IMR-90 (cell line): ENCODE measurements at regions not wholly inside any gene's neighbourhood (a gene's known extent, or its start where the extent isn't known, plus 50 kb on each side); places are given as distances from the start of the nearest gene placed in this dataset.

ENCODE experiments used
- ATAC-seq: fragments of 200-7000 bp; cut with Tn5 transposase; 2 replicates; pipeline ENCODE4 v1.9.1; 2020; ENCODE audit warnings: low read depth, mild to moderate bottlenecking, moderate library complexity
- BruUV-seq: library from RNA; stranded (reverse); fragments of 400-500 nt; replicated peaks from 2 replicates; lab custom pipeline; 2021; lab: Mats Ljungman, UMichigan
- CTCF ChIA-PET: fragments of 300-600 bp; formaldehyde crosslinking; extraction: SDS; loops from one replicate; lab custom pipeline; 2021; ENCODE audit warnings: antibody characterized with exemption; lab: Yijun Ruan, JAX
- POLR2A ChIA-PET: fragments of 300-600 bp; sonication (Branson Sonifier 250); formaldehyde crosslinking; loops from one replicate; lab custom pipeline; 2022; ENCODE audit warnings: antibody characterized with exemption; ENCODE audit not compliant: unreplicated experiment; lab: Charles Lee
- DNase-seq: peaks from one replicate; pipeline ENCODE4 v3.0.0; 2013
- H2AFZ ChIP-seq: replicated peaks from 2 replicates; pipeline ENCODE3; 2013; ENCODE audit warnings: low read length, mild to moderate bottlenecking; ENCODE audit not compliant: poor library complexity
- H2AK5ac ChIP-seq: 2 replicates; pipeline ENCODE4 v1.6.1; 2013; ENCODE audit warnings: low read depth, low read length, inconsistent platforms
- H2AK9ac ChIP-seq: replicated peaks from 2 replicates; pipeline ENCODE3; 2013; ENCODE audit warnings: mild to moderate bottlenecking, low read depth, low read length, moderate library complexity; ENCODE audit not compliant: poor library complexity
- H2BK120ac ChIP-seq: 2 replicates; pipeline ENCODE4 v1.6.1; 2013; ENCODE audit warnings: low read depth, low read length, inconsistent platforms
- H2BK15ac ChIP-seq: 3 replicates; pipeline ENCODE4 v1.6.1; 2013; ENCODE audit warnings: low read depth, low read length, inconsistent platforms
- H2BK20ac ChIP-seq: 2 replicates; pipeline ENCODE4 v1.6.1; 2013; ENCODE audit warnings: low read depth, mild to moderate bottlenecking, inconsistent platforms, low read length, moderate library complexity
- H2BK5ac ChIP-seq: 2 replicates; pipeline ENCODE4 v1.6.1; 2013; ENCODE audit warnings: mild to moderate bottlenecking, low read depth, low read length, inconsistent platforms; ENCODE audit not compliant: poor library complexity, severe bottlenecking
- H3K14ac ChIP-seq: replicated peaks from 2 replicates; pipeline ENCODE4 v1.6.1; 2013; ENCODE audit warnings: low read depth, low read length, inconsistent platforms
- H3K18ac ChIP-seq: 2 replicates; pipeline ENCODE4 v1.6.1; 2013; ENCODE audit warnings: low read depth, low read length, control low read depth
- H3K23ac ChIP-seq: 2 replicates; pipeline ENCODE4 v1.6.1; 2013; ENCODE audit warnings: low read depth, low read length, inconsistent platforms
- H3K27ac ChIP-seq: 2 replicates; pipeline ENCODE4 v1.5.1; 2013; ENCODE audit warnings: mild to moderate bottlenecking, control low read depth, low read length; ENCODE audit not compliant: insufficient read depth
- H3K27me3 ChIP-seq: 2 replicates; pipeline ENCODE4 v1.6.1; 2013; ENCODE audit warnings: low read length; ENCODE audit not compliant: control insufficient read depth, insufficient read depth
- H3K36me3 ChIP-seq: 2 replicates; pipeline ENCODE4 v1.6.1; 2013; ENCODE audit warnings: low read length, mixed read lengths; ENCODE audit not compliant: control insufficient read depth, insufficient read depth
- H3K4ac ChIP-seq: 2 replicates; pipeline ENCODE4 v1.6.1; 2013; ENCODE audit warnings: low read depth, low read length, inconsistent platforms
- H3K4me1 ChIP-seq: 2 replicates; pipeline ENCODE4 v1.6.1; 2013; ENCODE audit warnings: low read length, mixed read lengths; ENCODE audit not compliant: control insufficient read depth, insufficient read depth
- H3K4me2 ChIP-seq: 2 replicates; pipeline ENCODE4 v1.6.1; 2013; ENCODE audit warnings: low read depth, mild to moderate bottlenecking, control low read depth, low read length, moderate library complexity
- H3K4me3 ChIP-seq: 2 replicates; pipeline ENCODE4 v1.5.1; 2013; ENCODE audit warnings: low read depth, mild to moderate bottlenecking, control low read depth, low read length, moderate library complexity; ENCODE audit not compliant: insufficient read depth
- H3K56ac ChIP-seq: 2 replicates; pipeline ENCODE4 v1.6.1; 2013; ENCODE audit warnings: low read length, inconsistent platforms; ENCODE audit not compliant: insufficient read depth; ENCODE audit errors: extremely low read depth
- H3K79me1 ChIP-seq, 2 experiments: 2 replicates each; pipeline ENCODE4 v1.6.1; 2013; ENCODE audit warnings: low read length in 2 of 2, inconsistent platforms in 1 of 2, low read depth in 1 of 2
- H3K9ac ChIP-seq: 2 replicates; pipeline ENCODE4 v1.6.1; 2013; ENCODE audit warnings: low read depth, low read length, control low read depth
- H3K9me1 ChIP-seq: 2 replicates; pipeline ENCODE4 v1.6.1; 2013; ENCODE audit warnings: low read length, inconsistent platforms; ENCODE audit not compliant: insufficient read depth
- H3K9me3 ChIP-seq: 2 replicates; pipeline ENCODE4 v1.6.1; 2013; ENCODE audit warnings: low read length; ENCODE audit not compliant: control insufficient read depth, insufficient read depth
- H4K20me1 ChIP-seq: 2 replicates; pipeline ENCODE4 v1.6.1; 2013; ENCODE audit warnings: low read length, inconsistent platforms; ENCODE audit not compliant: insufficient read depth
- H4K5ac ChIP-seq: 2 replicates; pipeline ENCODE4 v1.6.1; 2013; ENCODE audit warnings: mild to moderate bottlenecking, low read depth, low read length, control low read depth
- H4K8ac ChIP-seq, 2 experiments: 2 replicates each; pipeline ENCODE4 v1.6.1; 2013; ENCODE audit warnings: low read depth in 2 of 2, low read length in 2 of 2, control low read depth in 1 of 2, inconsistent platforms in 1 of 2
- H4K91ac ChIP-seq: 2 replicates; pipeline ENCODE4 v1.6.1; 2013; ENCODE audit warnings: low read depth, low read length, inconsistent platforms; ENCODE audit not compliant: insufficient read depth
- BHLHE40 ChIP-seq: fragments of 150-350 bp; IDR thresholded peaks from 2 replicates; pipeline ENCODE4 v1.6.1; 2016; ENCODE audit warnings: mild to moderate bottlenecking, low read depth, low read length
- CEBPB ChIP-seq: IDR thresholded peaks from 2 replicates; pipeline ENCODE4 v1.6.1; 2012; ENCODE audit warnings: low read depth, low read length, improper control_type of control experiment
- CHD1 ChIP-seq: IDR thresholded peaks from 2 replicates; pipeline ENCODE4 v1.6.1; 2012; ENCODE audit warnings: low read depth, low read length, improper control_type of control experiment
- FOS ChIP-seq: fragments of 150-350 bp; IDR thresholded peaks from 2 replicates; pipeline ENCODE4 v1.6.1; 2016; ENCODE audit warnings: low read depth, low read length
- MAFK ChIP-seq: IDR thresholded peaks from 2 replicates; pipeline ENCODE4 v1.6.1; 2012; ENCODE audit warnings: low read depth, low read length, improper control_type of control experiment
- MAZ ChIP-seq: IDR thresholded peaks from 2 replicates; pipeline ENCODE4 v1.6.1; 2012; ENCODE audit warnings: low read depth, mild to moderate bottlenecking, low read length, improper control_type of control experiment, moderate library complexity, borderline replicate concordance
- MXI1 ChIP-seq: IDR thresholded peaks from 2 replicates; pipeline ENCODE4 v1.6.1; 2012; ENCODE audit warnings: low read depth, mild to moderate bottlenecking, low read length, moderate library complexity, borderline replicate concordance
- NFE2L2 ChIP-seq: fragments of 150-350 bp; IDR thresholded peaks from 2 replicates; pipeline ENCODE4 v1.6.1; 2016; ENCODE audit warnings: low read depth, mild to moderate bottlenecking, low read length
- POLR2A ChIP-seq: IDR thresholded peaks from 2 replicates; pipeline ENCODE4 v1.6.1; 2012; ENCODE audit warnings: mild to moderate bottlenecking, low read depth, low read length
- RAD21 ChIP-seq: IDR thresholded peaks from 2 replicates; pipeline ENCODE4 v1.6.1; 2012; ENCODE audit warnings: low read length, improper control_type of control experiment
- RCOR1 ChIP-seq: IDR thresholded peaks from 2 replicates; pipeline ENCODE4 v1.6.1; 2012; ENCODE audit warnings: mild to moderate bottlenecking, low read length, improper control_type of control experiment; ENCODE audit not compliant: insufficient replicate concordance
- RFX5 ChIP-seq: IDR thresholded peaks from 2 replicates; pipeline ENCODE4 v1.8.0; 2012; ENCODE audit warnings: low read depth, mild to moderate bottlenecking, low read length, moderate library complexity
- SMC3 ChIP-seq: fragments of 150-350 bp; IDR thresholded peaks from 2 replicates; pipeline ENCODE4 v1.6.1; 2016; ENCODE audit warnings: low read depth, mild to moderate bottlenecking, antibody characterized with exemption, low read length, moderate library complexity
- WGBS, 2 experiments: methylation state at CpG; one replicate each; pipeline versions ENCODE4 v1.1.5 to v1.1.7; 2013; ENCODE audit warnings: missing lambda C conversion rate in 2 of 2; ENCODE audit not compliant: insufficient read length in 1 of 2; ENCODE audit errors: extremely low coverage in 2 of 2; 5-methylcytosine and 5-hydroxymethylcytosine counted together
- dilution Hi-C: fragments of 300-500 bp; cut with HindIII; formaldehyde crosslinking; loops from one replicate; pipeline ENCODE4 v1.14.3; 2018; ENCODE audit warnings: low sequenced_read_pairs; ENCODE audit not compliant: unreplicated experiment
- in situ Hi-C: fragments of 300-500 bp; cut with MboI; formaldehyde crosslinking; loops from 3 replicates; pipeline ENCODE4 v1.14.3; 2019; ENCODE audit warnings: low sequenced_read_pairs, inconsistent platforms, mixed read lengths
- intact Hi-C: fragments of 100-400 bp; cut with micrococcal nuclease; formaldehyde crosslinking; loops from 2 replicates; pipeline ENCODE4 v1.10.0; 2022
- TF ChIP-seq, protein P1 (sequence below): conservative IDR thresholded peaks from 2 replicates; pipeline ENCODE4 v1.5.1; 2012; ENCODE audit warnings: mild to moderate bottlenecking, low read depth, low read length, improper control_type of control experiment
- TF ChIP-seq, protein P2 (sequence below): fragments of 150-350 bp; IDR thresholded peaks from 2 replicates; pipeline ENCODE4 v1.6.1; 2017; ENCODE audit warnings: mild to moderate bottlenecking, antibody characterized with exemption, low read length, low read depth
- TF ChIP-seq, protein P3 (sequence below): fragments of 150-350 bp; IDR thresholded peaks from 2 replicates; pipeline ENCODE4 v1.6.1; 2016; ENCODE audit warnings: low read depth, mild to moderate bottlenecking, low read length, moderate library complexity, borderline replicate concordance

DNA sequence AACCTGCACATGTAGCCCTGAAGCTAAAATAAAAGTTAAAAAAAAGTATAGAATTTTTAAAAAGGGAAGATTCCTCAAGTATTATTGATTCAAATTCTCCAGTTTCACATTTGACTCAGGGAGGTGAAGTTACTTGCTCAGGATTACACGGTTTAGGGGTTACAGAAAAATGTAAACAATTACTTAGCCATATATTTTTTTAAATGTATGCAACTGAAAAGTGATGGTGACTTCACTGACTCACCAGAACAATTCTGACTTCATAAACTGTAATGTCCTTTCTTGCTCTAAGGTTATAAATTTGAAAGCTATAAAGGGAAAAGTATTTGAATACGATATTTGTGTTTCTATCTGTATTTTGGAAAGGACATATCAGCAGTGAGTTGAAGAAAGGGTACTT is 371.2 kb downstream of the SPRY1 start:
- in situ Hi-C loops = no loop called here
- Histone ChIP-seq H2BK15ac (peak overlapping the region; percentile 99; the same call in 1 of the 3 replicates), H3K79me1 (no peaks in the 10 kb centered on the region), H3K23ac (no peak overlapping the region; the same call in 1 of the 2 replicates), H2BK5ac (peak overlapping the region; percentile 95), H2AFZ (no peak overlapping the region), H4K91ac (peak overlapping the region; percentile 89), H3K4me2 (peak overlapping the region; percentile 78; the same call in 1 of the 2 replicates), H3K9me1 (no peaks in the 10 kb centered on the region; the same call in 1 of the 2 replicates), H3K4me3 (no peak overlapping the region), H4K20me1 (no peaks in the 10 kb centered on the region), H3K56ac (no peak overlapping the region), H2AK5ac (no peak overlapping the region), H3K18ac (peak overlapping the region; percentile 97), H3K36me3 (no peaks in the 10 kb centered on the region), H3K27ac (peak overlapping the region; percentile 89; the same call in 1 of the 2 replicates), H3K9ac (peak overlapping the region; percentile 36; the same call in 1 of the 2 replicates), H2BK120ac (peak overlapping the region; percentile 88), H3K14ac (no peak overlapping the region), H3K9me3 (no peaks in the 10 kb centered on the region), H3K4ac (peak overlapping the region; percentile 24; the same call in 1 of the 2 replicates), H3K27me3 (no peaks in the 10 kb centered on the region), H4K8ac (peak overlapping the region; percentile 61 to 79), H4K5ac (peak overlapping the region; percentile 92; the same call in 1 of the 2 replicates), H3K4me1 (peaks cover 3% of the 10 kb centered on the region), H2BK20ac (peak overlapping the region; percentile 81), H2AK9ac (no peak overlapping the region)
- dilution Hi-C loops = no loop called here
- no peak for TF ChIP-seq MXI1
- TF ChIP-seq RCOR1 = no peak
- TF ChIP-seq FOS = no peak
- no peak for TF ChIP-seq MAZ
- TF ChIP-seq POLR2A = no peak
- no peak for TF ChIP-seq CHD1
- TF ChIP-seq, protein P1, sequence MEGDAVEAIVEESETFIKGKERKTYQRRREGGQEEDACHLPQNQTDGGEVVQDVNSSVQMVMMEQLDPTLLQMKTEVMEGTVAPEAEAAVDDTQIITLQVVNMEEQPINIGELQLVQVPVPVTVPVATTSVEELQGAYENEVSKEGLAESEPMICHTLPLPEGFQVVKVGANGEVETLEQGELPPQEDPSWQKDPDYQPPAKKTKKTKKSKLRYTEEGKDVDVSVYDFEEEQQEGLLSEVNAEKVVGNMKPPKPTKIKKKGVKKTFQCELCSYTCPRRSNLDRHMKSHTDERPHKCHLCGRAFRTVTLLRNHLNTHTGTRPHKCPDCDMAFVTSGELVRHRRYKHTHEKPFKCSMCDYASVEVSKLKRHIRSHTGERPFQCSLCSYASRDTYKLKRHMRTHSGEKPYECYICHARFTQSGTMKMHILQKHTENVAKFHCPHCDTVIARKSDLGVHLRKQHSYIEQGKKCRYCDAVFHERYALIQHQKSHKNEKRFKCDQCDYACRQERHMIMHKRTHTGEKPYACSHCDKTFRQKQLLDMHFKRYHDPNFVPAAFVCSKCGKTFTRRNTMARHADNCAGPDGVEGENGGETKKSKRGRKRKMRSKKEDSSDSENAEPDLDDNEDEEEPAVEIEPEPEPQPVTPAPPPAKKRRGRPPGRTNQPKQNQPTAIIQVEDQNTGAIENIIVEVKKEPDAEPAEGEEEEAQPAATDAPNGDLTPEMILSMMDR = no peak
- TF ChIP-seq, protein P2, sequence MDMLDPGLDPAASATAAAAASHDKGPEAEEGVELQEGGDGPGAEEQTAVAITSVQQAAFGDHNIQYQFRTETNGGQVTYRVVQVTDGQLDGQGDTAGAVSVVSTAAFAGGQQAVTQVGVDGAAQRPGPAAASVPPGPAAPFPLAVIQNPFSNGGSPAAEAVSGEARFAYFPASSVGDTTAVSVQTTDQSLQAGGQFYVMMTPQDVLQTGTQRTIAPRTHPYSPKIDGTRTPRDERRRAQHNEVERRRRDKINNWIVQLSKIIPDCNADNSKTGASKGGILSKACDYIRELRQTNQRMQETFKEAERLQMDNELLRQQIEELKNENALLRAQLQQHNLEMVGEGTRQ = no peak
- no peak for TF ChIP-seq SMC3
- TF ChIP-seq RAD21 = no peak
- TF ChIP-seq RFX5 = no peak
- no peak for TF ChIP-seq CEBPB
- TF ChIP-seq, protein P3, sequence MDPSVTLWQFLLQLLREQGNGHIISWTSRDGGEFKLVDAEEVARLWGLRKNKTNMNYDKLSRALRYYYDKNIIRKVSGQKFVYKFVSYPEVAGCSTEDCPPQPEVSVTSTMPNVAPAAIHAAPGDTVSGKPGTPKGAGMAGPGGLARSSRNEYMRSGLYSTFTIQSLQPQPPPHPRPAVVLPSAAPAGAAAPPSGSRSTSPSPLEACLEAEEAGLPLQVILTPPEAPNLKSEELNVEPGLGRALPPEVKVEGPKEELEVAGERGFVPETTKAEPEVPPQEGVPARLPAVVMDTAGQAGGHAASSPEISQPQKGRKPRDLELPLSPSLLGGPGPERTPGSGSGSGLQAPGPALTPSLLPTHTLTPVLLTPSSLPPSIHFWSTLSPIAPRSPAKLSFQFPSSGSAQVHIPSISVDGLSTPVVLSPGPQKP = no peak
- TF ChIP-seq BHLHE40 = no peak
- no peak for TF ChIP-seq MAFK
- TF ChIP-seq NFE2L2 = no peak
- intact Hi-C loops = no loop called here
- CTCF ChIA-PET = no interaction called here
- ATAC-seq (peak; percentile 79), DNase-seq (peak; percentile 80)
- 17% methylated on average over 1 of the region's 2 CpGs; no CpG with 5 or more reads in 1 of the 2 experiments for WGBS, 2 experiments
- no TSS peak for BruUV-seq
- POLR2A ChIA-PET = no interaction called here
